Stimulated activated naive CD8-positive, alpha-beta T cell treated with anti-CD3 and anti-CD28 coated beads, Interleukin-15, amount 100 ng/mL, for 72 hours (primary cell): ENCODE measurements at regions not wholly inside any gene's neighbourhood (a gene's known extent, or its start where the extent isn't known, plus 50 kb on each side); places are given as distances from the start of the nearest gene placed in this dataset.
"Not testable (repeated sequence)": the region's sequence is repeated elsewhere in the genome, so short reads cannot be mapped to it uniquely, and the experiment has no call there.

Experiments used
- ATAC-seq: fragments of 150-1000 bp; cut with Tn5 transposase; 2 replicates; pipeline ENCODE4 v1.10.0; 2021; ENCODE audit warnings: mild to moderate bottlenecking, moderate library complexity
- DNase-seq, 2 donors: peaks; one replicate each; pipeline ENCODE4 v3.0.0; 2021 to 2022
- H3K27ac Mint-ChIP-seq, 2 donors: one replicate each; pipeline ENCODE4 v1.8.0; 2022; ENCODE audit warnings: mild to moderate bottlenecking in 2 of 2, mixed read lengths in 2 of 2, moderate library complexity in 2 of 2
- H3K27me3 Mint-ChIP-seq: one replicate; pipeline ENCODE4 v1.8.0; 2022; ENCODE audit warnings: mixed read lengths
- H3K4me1 Mint-ChIP-seq: one replicate; pipeline ENCODE4 v1.8.0; 2022; ENCODE audit warnings: mild to moderate bottlenecking, mixed read lengths
- H3K4me3 Mint-ChIP-seq, 2 donors: one replicate each; pipeline ENCODE4 v1.8.0; 2022; ENCODE audit warnings: mild to moderate bottlenecking in 2 of 2, mixed read lengths in 2 of 2, moderate library complexity in 1 of 2
- H3K9me3 Mint-ChIP-seq, 2 donors: one replicate each; pipeline ENCODE4 v1.8.0; 2022; ENCODE audit warnings: mixed read lengths in 2 of 2

DNA sequence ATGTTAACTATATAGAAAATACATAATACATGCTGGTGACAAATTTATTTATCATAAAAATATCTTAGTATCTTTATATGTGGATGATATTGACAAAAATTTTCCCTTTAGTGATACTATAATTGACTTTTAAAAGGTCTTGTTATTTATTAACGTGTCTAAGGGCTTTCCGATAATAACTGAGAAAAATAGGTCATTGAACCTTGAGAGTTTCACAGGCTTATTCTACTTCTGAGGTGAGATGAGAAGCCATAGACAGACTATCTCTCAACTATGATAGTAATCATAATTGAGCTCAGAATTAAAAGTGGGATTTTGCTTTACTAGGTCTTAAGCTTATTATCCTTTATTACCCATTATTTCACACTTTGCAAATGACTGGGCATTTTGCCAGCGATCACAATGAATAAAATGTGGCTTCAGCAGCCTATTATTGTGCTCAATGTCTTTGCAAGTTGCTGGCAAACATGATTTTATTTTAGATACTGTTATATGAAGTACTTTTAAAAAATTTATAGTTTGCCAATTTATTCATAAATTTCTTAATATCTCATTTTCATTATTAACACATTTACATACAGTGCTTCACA, 574.5 kb downstream of the ZWINT start:
- no peaks in the 10 kb centered on the region for H3K4me1 Mint-ChIP-seq
- DNase-seq: no peak
- H3K4me3 Mint-ChIP-seq: no peak overlapping the region
- H3K27ac Mint-ChIP-seq: no peak overlapping the region
- H3K9me3 Mint-ChIP-seq: peaks cover 5 to 8% of the 10 kb centered on the region in 2 donors
- no peak for ATAC-seq
- no peaks in the 10 kb centered on the region for H3K27me3 Mint-ChIP-seq

DNA sequence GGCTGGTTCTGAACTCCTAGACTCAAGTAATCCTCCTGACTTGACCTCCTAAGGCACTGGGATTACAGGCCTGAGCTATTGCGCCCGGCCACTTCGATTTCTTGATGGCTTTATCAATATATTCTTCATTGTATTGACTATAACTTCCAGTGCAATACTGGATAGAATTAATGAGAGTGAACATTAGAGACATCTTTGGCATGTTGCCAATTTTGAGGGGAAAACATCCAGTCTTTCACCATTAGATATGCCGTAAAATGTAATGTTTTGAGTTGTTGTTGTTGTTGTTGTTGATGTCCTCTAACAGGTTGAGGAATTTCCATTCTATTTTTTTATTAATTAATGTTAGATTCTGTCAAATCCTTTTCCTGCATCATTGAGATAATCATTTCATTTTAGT, 578.9 kb downstream of the ZWINT start:
- Mint-ChIP-seq H3K27me3 (no peaks in the 10 kb centered on the region), H3K4me1 (no peaks in the 10 kb centered on the region), H3K27ac (no peak overlapping the region), H3K9me3 (peaks cover 5 to 7% of the 10 kb centered on the region in 2 donors), H3K4me3 (no peak overlapping the region)
- DNase-seq (no peak), ATAC-seq (no peak)

DNA sequence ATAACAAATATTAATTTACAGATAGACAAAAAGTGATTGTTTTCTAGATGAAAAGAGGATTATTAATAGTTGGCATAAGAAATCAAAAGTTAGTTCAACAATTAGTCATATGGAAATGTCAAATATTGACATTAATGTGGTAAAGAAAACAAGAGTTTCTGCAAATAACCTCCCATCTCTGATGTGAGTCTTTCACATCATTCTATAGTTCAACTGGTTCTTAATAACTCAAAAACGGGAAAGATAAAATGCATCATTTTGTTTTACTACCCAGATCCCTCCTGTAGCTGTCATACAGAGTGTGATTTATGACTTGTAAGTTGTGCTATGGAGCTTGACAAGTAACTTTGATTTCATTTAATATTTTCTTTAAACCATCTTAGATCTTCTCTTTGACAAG, 594.8 kb downstream of the ZWINT start:
- ATAC-seq: no peak
- H3K27me3 Mint-ChIP-seq: no peaks in the 10 kb centered on the region
- no peak for DNase-seq
- H3K27ac Mint-ChIP-seq: no peak overlapping the region
- peaks cover 0 to 6% of the 10 kb centered on the region in 2 donors for H3K9me3 Mint-ChIP-seq
- H3K4me1 Mint-ChIP-seq: no peaks in the 10 kb centered on the region
- H3K4me3 Mint-ChIP-seq: no peak overlapping the region

GRCh38 chr10:55750458-55750857, 610.6 kb downstream of the ZWINT start:
- DNase-seq (no peak), ATAC-seq (no peak)
- H3K27me3 Mint-ChIP-seq: no peaks in the 10 kb centered on the region
- no peak overlapping the region for H3K27ac Mint-ChIP-seq
- H3K4me1 Mint-ChIP-seq: no peaks in the 10 kb centered on the region
- no peak overlapping the region for H3K4me3 Mint-ChIP-seq
- no peaks in the 10 kb centered on the region for H3K9me3 Mint-ChIP-seq

DNA sequence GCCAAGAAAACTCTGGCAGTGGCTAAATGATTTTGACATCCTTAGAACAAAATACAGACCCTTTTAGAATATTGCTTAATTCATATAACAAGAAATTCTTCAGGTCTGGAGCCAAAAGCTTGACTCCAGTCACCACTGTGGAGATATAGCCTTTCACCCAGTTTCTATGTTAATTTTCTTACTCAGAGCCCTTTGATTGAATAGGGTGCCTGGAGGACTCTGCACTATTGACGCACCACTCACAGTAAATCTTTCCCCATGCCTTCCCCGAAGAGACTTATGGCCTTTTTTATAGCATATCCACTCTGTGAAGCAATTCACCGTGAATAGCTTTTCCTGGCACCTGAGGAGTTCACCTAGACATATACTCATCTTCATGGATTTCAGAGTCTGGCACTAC, 613.8 kb downstream of the ZWINT start:
- no peaks in the 10 kb centered on the region for H3K27me3 Mint-ChIP-seq
- H3K4me1 Mint-ChIP-seq: no peaks in the 10 kb centered on the region
- DNase-seq (no peak), ATAC-seq (no peak)
- no peaks in the 10 kb centered on the region for H3K9me3 Mint-ChIP-seq
- H3K4me3 Mint-ChIP-seq: no peak overlapping the region
- H3K27ac Mint-ChIP-seq: no peak overlapping the region

GRCh38 chr10:55746002-55746401, 615.1 kb downstream of the ZWINT start:
- Mint-ChIP-seq H3K4me1 (no peaks in the 10 kb centered on the region), H3K4me3 (no peak overlapping the region), H3K9me3 (no peaks in the 10 kb centered on the region), H3K27ac (no peak overlapping the region), H3K27me3 (no peaks in the 10 kb centered on the region)
- no peak for ATAC-seq
- DNase-seq: no peak

DNA sequence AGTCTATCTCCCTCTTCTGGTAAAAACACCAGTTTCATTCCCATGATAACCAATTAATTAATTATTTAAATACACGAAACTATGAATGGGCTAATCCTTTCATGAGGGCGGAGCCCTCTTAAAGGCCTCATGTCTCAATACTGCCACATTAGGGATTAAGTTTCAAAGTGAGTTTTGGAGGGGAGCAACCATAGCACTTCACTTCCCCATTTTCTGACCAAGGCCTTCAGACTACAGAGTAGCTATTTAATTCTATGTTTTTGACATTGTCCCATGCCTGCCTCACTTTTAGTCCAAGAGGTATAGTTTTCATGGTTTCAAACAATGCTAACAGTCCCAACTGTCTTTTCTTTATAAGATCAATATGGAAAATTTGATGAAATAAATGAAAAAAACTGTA, 618.6 kb downstream of the ZWINT start:
- DNase-seq: no peak
- Mint-ChIP-seq H3K9me3 (peaks cover 8 to 9% of the 10 kb centered on the region in 2 donors), H3K4me1 (no peaks in the 10 kb centered on the region), H3K27ac (no peak overlapping the region), H3K27me3 (no peaks in the 10 kb centered on the region), H3K4me3 (no peak overlapping the region)
- no peak for ATAC-seq

- not testable (repeated sequence) for H3K9me3 Mint-ChIP-seq, ATAC-seq, H3K4me3 Mint-ChIP-seq, H3K4me1 Mint-ChIP-seq, H3K27ac Mint-ChIP-seq, DNase-seq, H3K27me3 Mint-ChIP-seq
Observed at GRCh38 chr10:55740767-55741166, 620.3 kb downstream of the ZWINT start.

- H3K9me3 Mint-ChIP-seq: peaks cover 8 to 9% of the 10 kb centered on the region in 2 donors
- H3K4me3 Mint-ChIP-seq: no peak overlapping the region
- H3K27me3 Mint-ChIP-seq: no peaks in the 10 kb centered on the region
- peak overlapping the region in 1 of 2 donors; percentile 72 for H3K27ac Mint-ChIP-seq
- ATAC-seq: no peak
- H3K4me1 Mint-ChIP-seq: no peaks in the 10 kb centered on the region
- no peak for DNase-seq
Observed at GRCh38 chr10:55740110-55740509, 620.9 kb downstream of the ZWINT start.

DNA sequence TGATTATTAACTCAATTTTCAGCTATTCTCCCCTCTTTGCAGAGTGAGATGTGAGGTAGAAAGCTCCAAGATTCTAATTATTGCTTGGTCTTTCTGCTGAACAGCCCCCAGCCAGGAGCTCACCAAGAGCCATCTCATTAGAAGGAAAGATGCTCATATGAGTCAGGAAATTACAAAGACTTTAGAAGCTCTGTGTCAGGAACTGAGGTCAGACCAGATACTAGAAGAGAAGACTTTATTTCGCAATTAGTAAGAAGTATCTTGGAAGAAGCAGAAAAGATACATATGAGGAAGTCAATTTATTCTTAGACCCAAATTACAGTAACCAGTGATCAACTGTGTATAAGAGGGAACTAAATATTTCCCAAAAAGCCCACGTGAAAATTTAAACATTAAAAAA, 626.9 kb downstream of the ZWINT start:
- Mint-ChIP-seq H3K9me3 (no peaks in the 10 kb centered on the region), H3K27ac (no peak overlapping the region), H3K27me3 (no peaks in the 10 kb centered on the region), H3K4me1 (no peaks in the 10 kb centered on the region), H3K4me3 (no peak overlapping the region)
- DNase-seq (no peak), ATAC-seq (no peak)

DNA sequence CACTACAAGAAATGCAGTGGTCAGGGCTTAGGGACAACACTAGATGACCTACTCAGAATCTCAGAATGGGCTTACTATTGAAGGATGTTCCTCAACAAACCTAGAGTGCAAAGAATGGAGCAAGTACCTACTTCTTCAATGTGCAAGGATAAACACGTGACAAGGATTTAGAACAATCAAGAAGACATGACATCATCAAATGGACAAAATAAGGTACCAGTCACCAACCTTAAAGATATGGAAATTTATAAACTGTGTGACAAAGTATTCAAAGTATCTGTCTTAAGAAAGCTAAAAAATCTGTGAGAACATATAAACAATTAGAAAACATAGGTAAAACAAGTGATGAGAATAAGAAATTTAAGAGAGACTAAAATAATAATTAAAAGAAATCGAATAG, 656.1 kb downstream of the ZWINT start:
- no peak overlapping the region for H3K4me3 Mint-ChIP-seq
- no peak for ATAC-seq
- peaks cover 5 to 10% of the 10 kb centered on the region in 2 donors for H3K9me3 Mint-ChIP-seq
- H3K27ac Mint-ChIP-seq: no peak overlapping the region
- DNase-seq: no peak
- no peaks in the 10 kb centered on the region for H3K4me1 Mint-ChIP-seq
- H3K27me3 Mint-ChIP-seq: no peaks in the 10 kb centered on the region

DNA sequence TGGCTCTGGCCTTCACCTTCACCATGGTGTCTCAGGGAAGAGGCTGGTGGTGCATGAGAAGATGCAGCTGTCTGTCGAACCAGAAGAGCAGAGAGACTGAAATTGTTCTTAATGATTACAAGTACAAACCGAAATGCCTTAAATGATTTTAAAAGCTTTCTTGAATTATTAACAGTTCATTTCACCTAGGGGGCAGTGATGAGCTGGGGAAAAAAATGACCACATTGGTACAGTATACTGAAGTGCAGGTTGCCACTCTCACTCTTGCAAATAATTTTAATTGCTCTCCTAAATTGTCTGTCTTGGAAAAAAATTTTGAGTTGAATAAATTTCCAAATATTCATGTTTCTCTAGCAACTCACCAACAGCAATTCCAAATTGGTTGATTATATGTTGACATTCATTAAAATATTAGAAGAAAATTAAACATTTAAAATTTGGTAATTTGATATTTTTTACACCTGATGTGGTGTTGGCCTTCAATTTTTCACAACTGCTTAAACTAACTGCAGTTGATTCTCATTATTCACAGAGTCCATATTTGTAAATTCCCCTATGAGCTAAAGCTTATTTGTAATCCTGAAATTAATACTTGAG, 692.6 kb downstream of the ZWINT start:
- Mint-ChIP-seq H3K4me1 (no peaks in the 10 kb centered on the region), H3K27me3 (no peaks in the 10 kb centered on the region), H3K27ac (no peak overlapping the region), H3K4me3 (no peak overlapping the region), H3K9me3 (peaks cover 5 to 11% of the 10 kb centered on the region in 2 donors)
- no peak for DNase-seq
- ATAC-seq: no peak

GRCh38 chr10:55653531-55653930, 707.5 kb downstream of the ZWINT start:
- H3K4me3 Mint-ChIP-seq: no peak overlapping the region
- ATAC-seq: no peak
- no peak overlapping the region for H3K27ac Mint-ChIP-seq
- H3K27me3 Mint-ChIP-seq: no peaks in the 10 kb centered on the region
- no peaks in the 10 kb centered on the region for H3K4me1 Mint-ChIP-seq
- no peak for DNase-seq
- peaks cover 4 to 6% of the 10 kb centered on the region in 2 donors for H3K9me3 Mint-ChIP-seq

DNA sequence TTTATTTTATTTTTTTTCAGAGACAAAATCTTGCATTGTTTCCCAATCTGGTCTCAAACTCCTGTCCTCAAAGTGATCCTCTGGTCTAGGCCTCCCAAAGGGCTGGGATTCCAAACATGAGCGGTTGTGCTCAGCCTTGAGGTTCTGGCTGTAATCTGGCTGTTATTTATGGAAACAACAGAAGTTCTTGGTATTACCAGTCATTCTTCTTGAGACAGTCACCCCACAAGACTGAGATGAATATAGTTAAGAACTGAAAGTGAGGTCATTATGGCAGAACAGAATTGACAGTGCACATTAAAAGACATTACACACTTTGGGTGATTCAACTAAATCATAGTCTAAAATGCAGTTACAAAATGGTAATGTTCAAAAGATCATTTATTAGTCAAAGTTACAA, 719.5 kb downstream of the ZWINT start:
- no peak for DNase-seq
- Mint-ChIP-seq H3K9me3 (peaks cover 0 to 5% of the 10 kb centered on the region in 2 donors), H3K27ac (no peak overlapping the region), H3K4me1 (no peaks in the 10 kb centered on the region), H3K27me3 (no peaks in the 10 kb centered on the region), H3K4me3 (no peak overlapping the region)
- no peak for ATAC-seq

GRCh38 chr10:55631071-55631654, 729.9 kb downstream of the ZWINT start:
- Mint-ChIP-seq H3K9me3 (peaks cover 7% of the 10 kb centered on the region in 2 donors), H3K4me3 (peak overlapping the region; percentile 59 to 70), H3K4me1 (peaks cover 11% of the 10 kb centered on the region), H3K27ac (no peak overlapping the region), H3K27me3 (peaks cover 25% of the 10 kb centered on the region)
- DNase-seq (peak in 1 of 2 donors; percentile 26), ATAC-seq (peak; percentile 76)

DNA sequence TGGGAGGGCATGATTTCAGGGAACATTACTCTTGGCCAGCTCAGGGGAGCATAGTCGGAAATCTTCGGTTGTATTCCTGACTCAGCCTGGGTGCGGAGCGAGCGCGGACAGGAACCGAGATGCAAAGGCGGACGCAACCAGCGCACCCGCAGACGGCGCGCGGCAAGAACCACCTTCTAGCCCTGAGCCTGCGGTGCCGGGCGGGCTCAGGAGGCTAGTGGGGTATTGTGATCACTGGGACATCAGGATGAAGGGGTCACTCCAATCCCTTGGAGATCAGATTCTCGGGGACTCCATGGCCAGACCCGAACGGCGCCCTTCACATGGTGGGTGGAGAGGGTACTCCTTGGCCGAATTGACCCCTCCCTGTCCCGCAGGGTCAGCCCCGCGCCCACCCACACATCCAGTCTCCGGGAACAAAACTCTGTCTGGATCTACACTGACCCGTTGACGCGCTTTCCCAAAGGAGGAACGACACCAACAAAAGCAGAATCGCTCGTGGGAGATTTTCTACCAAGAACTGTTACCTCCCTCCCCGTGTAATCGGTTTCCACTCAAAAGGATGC, 730.5 kb downstream of the ZWINT start:
- Mint-ChIP-seq H3K9me3 (peaks cover 7% of the 10 kb centered on the region in 2 donors), H3K27ac (no peak overlapping the region), H3K27me3 (peaks cover 25% of the 10 kb centered on the region), H3K4me1 (peaks cover 11% of the 10 kb centered on the region), H3K4me3 (no peak overlapping the region)
- no peak for ATAC-seq
- DNase-seq: no peak
